ENCODE measurements at regions not wholly inside any gene's neighbourhood (a gene's known extent, or its start where the extent isn't known, plus 50 kb on each side); places are given as distances from the start of the nearest gene placed in this dataset.

DNA sequence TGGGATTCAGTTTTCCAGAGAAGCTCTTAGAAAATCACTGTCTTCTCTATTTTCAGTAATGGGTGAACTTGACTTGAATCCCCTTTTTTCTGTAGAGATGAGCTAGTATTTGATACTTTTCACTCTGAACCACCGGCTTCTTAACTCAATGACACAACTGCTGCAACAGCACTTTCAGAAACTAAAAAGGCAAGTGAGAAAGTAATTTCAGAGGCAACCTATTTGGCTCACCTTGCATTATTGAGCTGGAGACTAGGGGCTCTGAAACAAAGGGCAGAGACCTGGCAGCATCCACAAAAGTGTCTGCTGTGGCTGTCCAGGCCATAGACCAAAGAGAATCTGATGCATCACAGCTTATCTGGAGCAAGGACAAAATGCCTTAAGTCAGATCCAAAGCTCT lies 289.8 kb upstream of the IRAK1BP1 start:
- no peaks in the 10 kb centered on the region for H3K9me3 ChIP-seq (ENCODE audit: control insufficient read depth, insufficient read depth, low read depth, low read length)
- POLR2A ChIA-PET: no interaction called here
- H3K36me3 ChIP-seq (ENCODE audit: control insufficient read depth in 2 of 2, insufficient read depth in 1 of 2, low read length in 2 of 2): no peaks in the 10 kb centered on the region
- H3K4me3 ChIP-seq (ENCODE audit: low read depth, low read length): no peak overlapping the region
- no peaks in the 10 kb centered on the region for H3K4me1 ChIP-seq (ENCODE audit: control insufficient read depth, insufficient read depth, low read length)
- TF ChIP-seq ZNF677 (tag by site-specific recombination; IDR thresholded peaks at IDR 0.05) (no peak), ZNF585B (tag by site-specific recombination; IDR thresholded peaks at IDR 0.05) (no peak), BCL11A (tag by site-specific recombination; IDR thresholded peaks at IDR 0.05; ENCODE audit: low read depth) (no peak), ZBTB17 (tag by site-specific recombination; IDR thresholded peaks at IDR 0.05) (no peak), ZNF558 (tag by site-specific recombination; IDR thresholded peaks at IDR 0.05) (no peak), SCRT1 (tag by site-specific recombination; IDR thresholded peaks at IDR 0.05; ENCODE audit: borderline replicate concordance) (no peak)
- TF ChIP-seq, protein P1, sequence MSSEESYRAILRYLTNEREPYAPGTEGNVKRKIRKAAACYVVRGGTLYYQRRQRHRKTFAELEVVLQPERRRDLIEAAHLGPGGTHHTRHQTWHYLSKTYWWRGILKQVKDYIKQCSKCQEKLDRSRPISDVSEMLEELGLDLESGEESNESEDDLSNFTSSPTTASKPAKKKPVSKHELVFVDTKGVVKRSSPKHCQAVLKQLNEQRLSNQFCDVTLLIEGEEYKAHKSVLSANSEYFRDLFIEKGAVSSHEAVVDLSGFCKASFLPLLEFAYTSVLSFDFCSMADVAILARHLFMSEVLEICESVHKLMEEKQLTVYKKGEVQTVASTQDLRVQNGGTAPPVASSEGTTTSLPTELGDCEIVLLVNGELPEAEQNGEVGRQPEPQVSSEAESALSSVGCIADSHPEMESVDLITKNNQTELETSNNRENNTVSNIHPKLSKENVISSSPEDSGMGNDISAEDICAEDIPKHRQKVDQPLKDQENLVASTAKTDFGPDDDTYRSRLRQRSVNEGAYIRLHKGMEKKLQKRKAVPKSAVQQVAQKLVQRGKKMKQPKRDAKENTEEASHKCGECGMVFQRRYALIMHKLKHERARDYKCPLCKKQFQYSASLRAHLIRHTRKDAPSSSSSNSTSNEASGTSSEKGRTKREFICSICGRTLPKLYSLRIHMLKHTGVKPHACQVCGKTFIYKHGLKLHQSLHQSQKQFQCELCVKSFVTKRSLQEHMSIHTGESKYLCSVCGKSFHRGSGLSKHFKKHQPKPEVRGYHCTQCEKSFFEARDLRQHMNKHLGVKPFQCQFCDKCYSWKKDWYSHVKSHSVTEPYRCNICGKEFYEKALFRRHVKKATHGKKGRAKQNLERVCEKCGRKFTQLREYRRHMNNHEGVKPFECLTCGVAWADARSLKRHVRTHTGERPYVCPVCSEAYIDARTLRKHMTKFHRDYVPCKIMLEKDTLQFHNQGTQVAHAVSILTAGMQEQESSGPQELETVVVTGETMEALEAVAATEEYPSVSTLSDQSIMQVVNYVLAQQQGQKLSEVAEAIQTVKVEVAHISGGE (tag by site-specific recombination; conservative IDR thresholded peaks at IDR 0.05; ENCODE audit: low read depth): no peak
- CTCF ChIA-PET: interaction anchor here (0.6 kb wide), 1 partner anchor 286 kb away, joined by 5 read pairs; no protein-coding TSS in a partner anchor
- no peak overlapping the region for H3K27ac ChIP-seq (ENCODE audit: extremely low read depth, low read depth, low read length)

DNA sequence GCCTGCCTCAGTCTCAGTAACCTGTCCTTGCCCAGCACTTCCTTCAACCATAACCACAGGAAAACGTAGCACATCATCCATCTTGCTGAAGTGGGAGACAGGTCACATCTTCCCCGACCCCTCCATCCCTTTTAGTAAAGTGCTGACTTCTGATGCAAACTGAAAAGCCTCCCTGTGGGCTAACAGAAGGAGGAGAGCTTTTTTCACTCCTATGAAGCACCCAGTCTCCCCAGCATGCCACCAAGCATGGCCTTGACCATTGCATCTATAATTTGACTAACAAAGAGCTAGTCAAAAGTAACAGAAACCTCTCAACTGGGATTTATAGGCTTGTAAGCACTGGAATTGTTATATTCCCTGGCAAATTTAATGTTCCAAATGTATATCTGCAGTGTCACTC lies 288.9 kb upstream of the IRAK1BP1 start:
- TF ChIP-seq ZBTB7A (tag by site-specific recombination; IDR thresholded peaks at IDR 0.05; ENCODE audit: low read depth): no peak
- no peak for TF ChIP-seq KLF7 (tag by site-specific recombination; IDR thresholded peaks at IDR 0.05; ENCODE audit: borderline replicate concordance)
- TF ChIP-seq, protein P2, sequence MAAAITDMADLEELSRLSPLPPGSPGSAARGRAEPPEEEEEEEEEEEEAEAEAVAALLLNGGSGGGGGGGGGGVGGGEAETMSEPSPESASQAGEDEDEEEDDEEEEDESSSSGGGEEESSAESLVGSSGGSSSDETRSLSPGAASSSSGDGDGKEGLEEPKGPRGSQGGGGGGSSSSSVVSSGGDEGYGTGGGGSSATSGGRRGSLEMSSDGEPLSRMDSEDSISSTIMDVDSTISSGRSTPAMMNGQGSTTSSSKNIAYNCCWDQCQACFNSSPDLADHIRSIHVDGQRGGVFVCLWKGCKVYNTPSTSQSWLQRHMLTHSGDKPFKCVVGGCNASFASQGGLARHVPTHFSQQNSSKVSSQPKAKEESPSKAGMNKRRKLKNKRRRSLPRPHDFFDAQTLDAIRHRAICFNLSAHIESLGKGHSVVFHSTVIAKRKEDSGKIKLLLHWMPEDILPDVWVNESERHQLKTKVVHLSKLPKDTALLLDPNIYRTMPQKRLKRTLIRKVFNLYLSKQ (tag by site-specific recombination; IDR thresholded peaks at IDR 0.05; ENCODE audit: borderline replicate concordance): no peak
- no peak for TF ChIP-seq ZNF529 (tag by site-specific recombination; IDR thresholded peaks at IDR 0.05; ENCODE audit: insufficient replicate concordance)
- TF ChIP-seq ZNF473 (tag by site-specific recombination; IDR thresholded peaks at IDR 0.05): no peak
- no peaks in the 10 kb centered on the region for H3K36me3 ChIP-seq (ENCODE audit: control insufficient read depth in 2 of 2, insufficient read depth in 1 of 2, low read length in 2 of 2)
- H3K4me3 ChIP-seq (ENCODE audit: low read depth, low read length): no peak overlapping the region
- no peaks in the 10 kb centered on the region for H3K9me3 ChIP-seq (ENCODE audit: control insufficient read depth, insufficient read depth, low read depth, low read length)
- no peak overlapping the region for H3K27ac ChIP-seq (ENCODE audit: extremely low read depth, low read depth, low read length)
- ChIA-PET CTCF (no interaction called here), POLR2A (no interaction called here)
- no peaks in the 10 kb centered on the region for H3K4me1 ChIP-seq (ENCODE audit: control insufficient read depth, insufficient read depth, low read length)

DNA sequence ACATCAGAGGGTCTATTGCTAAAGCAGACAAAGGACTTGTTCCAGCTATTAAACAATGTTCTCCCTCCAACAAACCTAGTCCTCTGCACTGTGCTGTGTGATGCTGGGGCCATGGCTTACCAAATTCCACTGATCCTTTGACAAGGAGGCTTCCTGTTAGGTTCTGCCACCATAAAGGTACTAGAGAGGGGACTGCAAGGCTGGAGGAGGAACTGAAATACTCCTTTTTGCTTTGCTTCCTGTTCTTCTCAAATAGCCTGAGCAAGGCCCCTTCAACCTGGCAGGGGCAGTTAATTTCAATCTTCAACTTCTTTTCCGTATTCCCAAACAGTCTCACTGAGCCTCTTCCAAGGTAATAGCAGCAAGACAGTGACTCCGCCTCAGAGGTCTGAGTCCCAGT lies 286.4 kb upstream of the IRAK1BP1 start:
- H3K27ac ChIP-seq (ENCODE audit: extremely low read depth, low read depth, low read length): no peak overlapping the region
- no peak for TF ChIP-seq ZNF837 (tag by site-specific recombination; IDR thresholded peaks at IDR 0.05)
- no peak for TF ChIP-seq ZNF843 (tag by site-specific recombination; IDR thresholded peaks at IDR 0.05)
- no peaks in the 10 kb centered on the region for H3K4me1 ChIP-seq (ENCODE audit: control insufficient read depth, insufficient read depth, low read length)
- CTCF ChIA-PET: interaction anchor here (0.9 kb wide), 1 partner anchor 283 kb away, joined by 3 read pairs; no protein-coding TSS in a partner anchor
- POLR2A ChIA-PET: no interaction called here
- no peaks in the 10 kb centered on the region for H3K9me3 ChIP-seq (ENCODE audit: control insufficient read depth, insufficient read depth, low read depth, low read length)
- H3K4me3 ChIP-seq (ENCODE audit: low read depth, low read length): no peak overlapping the region
- no peaks in the 10 kb centered on the region for H3K36me3 ChIP-seq (ENCODE audit: control insufficient read depth in 2 of 2, insufficient read depth in 1 of 2, low read length in 2 of 2)

DNA sequence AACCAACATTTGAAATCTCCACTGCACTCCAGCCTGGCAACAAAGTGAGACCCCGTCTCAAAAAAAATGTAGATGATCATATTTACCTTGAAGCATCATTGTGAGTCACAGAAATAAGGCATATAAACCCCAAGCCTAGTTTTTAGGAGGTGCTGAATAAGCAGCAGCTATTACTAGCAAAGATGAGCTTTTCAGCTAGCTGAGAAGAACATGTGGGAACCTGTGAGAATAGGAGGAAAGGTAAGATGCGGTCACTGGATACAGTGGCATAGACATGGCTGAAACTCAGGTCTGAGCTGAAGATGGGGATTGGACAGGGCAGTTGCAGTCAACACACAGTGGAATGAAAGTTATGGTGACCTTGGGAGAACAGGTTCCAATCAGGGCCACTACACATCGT lies 284.3 kb upstream of the IRAK1BP1 start:
- H3K9me3 ChIP-seq (ENCODE audit: control insufficient read depth, insufficient read depth, low read depth, low read length): no peaks in the 10 kb centered on the region
- POLR2A ChIA-PET: no interaction called here
- no peaks in the 10 kb centered on the region for H3K4me1 ChIP-seq (ENCODE audit: control insufficient read depth, insufficient read depth, low read length)
- H3K4me3 ChIP-seq (ENCODE audit: low read depth, low read length): no peak overlapping the region
- H3K27ac ChIP-seq (ENCODE audit: extremely low read depth, low read depth, low read length): no peak overlapping the region
- CTCF ChIA-PET: no interaction called here
- no peaks in the 10 kb centered on the region for H3K36me3 ChIP-seq (ENCODE audit: control insufficient read depth in 2 of 2, insufficient read depth in 1 of 2, low read length in 2 of 2)
- TF ChIP-seq ZNF391 (tag by site-specific recombination; IDR thresholded peaks at IDR 0.05; ENCODE audit: borderline replicate concordance, low read depth) (no peak), GFI1B (tag by site-specific recombination; IDR thresholded peaks at IDR 0.05) (no peak), ZBTB7A (tag by site-specific recombination; IDR thresholded peaks at IDR 0.05; ENCODE audit: low read depth) (no peak), ZNF37A (tag by site-specific recombination; IDR thresholded peaks at IDR 0.05) (no peak), ZNF549 (tag by site-specific recombination; IDR thresholded peaks at IDR 0.05) (no peak), ZNF16 (tag by site-specific recombination; IDR thresholded peaks at IDR 0.05; ENCODE audit: low read depth) (no peak), ZNF350 (tag by site-specific recombination; IDR thresholded peaks at IDR 0.05) (no peak), KLF9 (tag by site-specific recombination; IDR thresholded peaks at IDR 0.05; ENCODE audit: low read depth) (no peak)
- TF ChIP-seq, protein P3, sequence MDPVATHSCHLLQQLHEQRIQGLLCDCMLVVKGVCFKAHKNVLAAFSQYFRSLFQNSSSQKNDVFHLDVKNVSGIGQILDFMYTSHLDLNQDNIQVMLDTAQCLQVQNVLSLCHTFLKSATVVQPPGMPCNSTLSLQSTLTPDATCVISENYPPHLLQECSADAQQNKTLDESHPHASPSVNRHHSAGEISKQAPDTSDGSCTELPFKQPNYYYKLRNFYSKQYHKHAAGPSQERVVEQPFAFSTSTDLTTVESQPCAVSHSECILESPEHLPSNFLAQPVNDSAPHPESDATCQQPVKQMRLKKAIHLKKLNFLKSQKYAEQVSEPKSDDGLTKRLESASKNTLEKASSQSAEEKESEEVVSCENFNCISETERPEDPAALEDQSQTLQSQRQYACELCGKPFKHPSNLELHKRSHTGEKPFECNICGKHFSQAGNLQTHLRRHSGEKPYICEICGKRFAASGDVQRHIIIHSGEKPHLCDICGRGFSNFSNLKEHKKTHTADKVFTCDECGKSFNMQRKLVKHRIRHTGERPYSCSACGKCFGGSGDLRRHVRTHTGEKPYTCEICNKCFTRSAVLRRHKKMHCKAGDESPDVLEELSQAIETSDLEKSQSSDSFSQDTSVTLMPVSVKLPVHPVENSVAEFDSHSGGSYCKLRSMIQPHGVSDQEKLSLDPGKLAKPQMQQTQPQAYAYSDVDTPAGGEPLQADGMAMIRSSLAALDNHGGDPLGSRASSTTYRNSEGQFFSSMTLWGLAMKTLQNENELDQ (tag by site-specific recombination; IDR thresholded peaks at IDR 0.05; ENCODE audit: low read depth): no peak

Measured in HEK293 (cell line).